ENCODE measurements at regions not wholly inside any gene's neighbourhood (a gene's known extent, or its start where the extent isn't known, plus 50 kb on each side); places are given as distances from the start of the nearest gene placed in this dataset.

DNA sequence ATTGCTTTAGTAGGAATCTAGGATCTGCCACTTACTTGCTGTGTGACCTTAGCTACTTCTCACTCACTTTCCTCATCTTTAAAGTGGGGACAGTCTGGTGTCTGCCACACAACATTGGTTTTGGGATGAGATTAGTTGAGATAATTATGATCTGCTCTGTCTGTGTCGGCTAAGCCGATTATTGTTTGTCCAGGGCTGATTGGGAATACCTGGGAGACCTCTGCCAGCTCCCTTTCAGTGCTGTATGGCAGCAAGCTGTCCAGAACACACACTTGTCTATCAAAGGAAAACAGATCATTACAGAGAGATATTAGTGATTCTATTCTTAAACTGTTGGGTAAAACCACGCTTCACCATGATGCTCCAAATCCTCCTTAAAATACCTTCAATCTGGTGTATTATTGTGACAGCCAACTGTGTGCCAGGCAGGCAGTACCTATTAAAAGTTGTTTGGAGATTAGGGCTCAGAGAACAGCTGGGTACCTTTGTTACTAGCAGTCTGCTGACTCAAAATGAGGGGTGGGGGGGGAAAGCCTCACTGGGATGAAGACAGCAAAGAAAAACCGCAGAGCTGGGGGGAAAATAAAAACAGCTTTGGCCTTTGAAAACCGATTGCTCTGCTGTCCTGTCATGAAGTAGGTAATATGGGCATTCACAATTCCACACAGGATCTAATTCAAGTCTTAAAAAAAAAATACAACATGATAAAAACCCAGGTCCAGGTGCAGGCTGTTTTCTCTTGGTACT is 458.4 kb upstream of the C9orf72 start:
- H3K27ac ChIP-seq = no peak overlapping the region
- no peak for TF ChIP-seq ZFX (IDR thresholded peaks at IDR 0.05)

- no peak overlapping the region for H3K27ac ChIP-seq
- TF ChIP-seq CTCF (conservative IDR thresholded peaks at IDR 0.05) (no peak), ZFX (IDR thresholded peaks at IDR 0.05) (no peak)
Measured at GRCh38 chr9:28032268-28032590, 458.9 kb upstream of the C9orf72 start.

DNA sequence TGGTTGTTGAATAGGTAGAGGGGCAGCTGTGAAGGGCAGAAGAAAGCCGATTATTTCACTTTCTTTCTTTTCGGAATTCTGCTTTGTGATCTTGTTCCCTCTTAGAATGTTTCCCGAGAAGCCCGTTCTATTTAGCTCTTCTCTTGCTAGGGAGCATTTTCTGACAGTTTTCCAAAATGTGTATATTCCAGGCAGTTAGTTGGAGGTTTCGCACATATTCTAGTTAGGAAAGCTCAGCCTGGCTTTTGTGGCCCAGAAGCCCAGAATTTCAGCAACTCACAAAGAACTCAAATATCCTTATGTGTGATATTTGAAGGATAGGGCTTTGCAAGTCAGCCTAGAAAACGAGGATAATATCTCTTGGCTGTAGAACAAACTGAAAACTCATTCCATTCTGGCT is 461.0 kb upstream of the C9orf72 start:
- no peak overlapping the region for H3K27ac ChIP-seq
- TF ChIP-seq ZFX (IDR thresholded peaks at IDR 0.05) = no peak
- no peak for TF ChIP-seq CTCF (conservative IDR thresholded peaks at IDR 0.05)

- H3K27ac ChIP-seq = no peak overlapping the region
- no peak for TF ChIP-seq ZFX (IDR thresholded peaks at IDR 0.05)
- no peak for TF ChIP-seq CTCF (conservative IDR thresholded peaks at IDR 0.05)
Measured at GRCh38 chr9:28037968-28038367, 464.7 kb upstream of the C9orf72 start.

DNA sequence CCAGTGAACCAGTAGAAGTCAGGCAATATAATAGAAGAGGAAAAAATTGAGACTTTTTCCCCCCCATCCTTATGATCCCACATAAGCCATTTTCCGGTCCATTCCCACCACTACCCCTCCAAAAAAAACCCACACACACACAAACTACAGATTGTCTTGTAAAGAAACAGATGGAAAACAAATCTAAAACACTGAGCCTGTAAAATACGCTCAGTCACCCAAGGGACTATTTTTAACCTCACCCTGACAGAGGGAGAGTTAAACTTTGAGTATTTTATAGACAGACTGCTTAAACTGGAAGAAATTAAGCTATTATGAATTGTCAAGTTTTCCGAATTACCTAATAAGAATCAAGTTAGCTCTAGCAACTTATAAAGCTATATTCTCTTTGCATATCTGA is 471.8 kb upstream of the C9orf72 start:
- TF ChIP-seq ZFX (IDR thresholded peaks at IDR 0.05) (no peak), CTCF (conservative IDR thresholded peaks at IDR 0.05) (no peak)
- no peak overlapping the region for H3K27ac ChIP-seq

- no peak overlapping the region for H3K27ac ChIP-seq
- TF ChIP-seq CTCF (conservative IDR thresholded peaks at IDR 0.05) (no peak), ZFX (IDR thresholded peaks at IDR 0.05) (no peak)
Measured at GRCh38 chr9:28050046-28050445, 476.8 kb upstream of the C9orf72 start.

- TF ChIP-seq ZFX (IDR thresholded peaks at IDR 0.05) (no peak), CTCF (conservative IDR thresholded peaks at IDR 0.05) (no peak)
Measured at GRCh38 chr9:28050941-28051340, 477.7 kb upstream of the C9orf72 start.

More at GRCh38 chr9:28050941-28051340, 477.7 kb upstream of the C9orf72 start:
- no peak overlapping the region for H3K27ac ChIP-seq

All from C4-2B (cell line).